SK-N-DZ (cell line): ENCODE measurements at regions not wholly inside any gene's neighbourhood (a gene's known extent, or its start where the extent isn't known, plus 50 kb on each side); places are given as distances from the start of the nearest gene placed in this dataset.

Source experiments
- DNase-seq: peaks from one replicate; pipeline ENCODE4 v3.0.0-alpha.2; 2015; ENCODE audit warnings: low spot score

DNA sequence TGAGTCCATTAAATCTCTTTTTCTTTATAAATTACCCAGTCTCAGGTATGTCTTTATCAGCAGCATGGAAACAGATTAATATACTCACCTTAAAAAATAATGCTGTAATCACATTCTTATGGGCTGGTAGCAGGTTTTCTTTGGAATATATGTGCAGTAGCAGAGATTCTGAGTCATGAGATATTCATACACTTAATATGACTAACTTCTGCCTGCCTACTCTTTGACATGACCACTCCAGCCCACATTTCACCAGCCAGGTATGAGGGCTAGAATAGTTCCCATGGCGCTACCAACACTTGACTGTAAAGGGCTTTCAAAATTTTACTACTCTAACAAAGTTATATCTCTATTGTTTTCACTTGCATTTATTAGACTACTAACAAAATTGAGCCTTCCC, 74.1 kb upstream of the GHR start:
- DNase-seq = no peak

DNA sequence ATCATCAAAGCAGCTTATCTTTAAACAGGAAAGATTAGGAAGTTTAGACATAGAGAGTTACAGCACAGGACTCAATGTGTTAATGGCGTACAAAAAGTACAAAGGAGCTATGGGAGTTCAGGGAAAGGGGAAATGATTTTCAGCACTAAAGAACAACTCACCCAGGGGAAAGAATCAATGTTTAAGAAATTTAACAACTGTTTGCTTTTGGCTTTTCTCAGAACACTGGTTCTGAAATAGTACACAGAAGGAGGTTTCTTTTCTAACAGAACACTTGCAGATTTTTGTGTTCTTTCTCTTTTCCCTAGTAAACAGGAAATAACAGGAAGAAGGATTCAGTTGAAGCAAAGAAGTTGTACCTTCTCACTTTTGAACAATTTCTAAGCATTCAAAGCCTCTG, 71.3 kb upstream of the GHR start:
- DNase-seq = no peak

DNA sequence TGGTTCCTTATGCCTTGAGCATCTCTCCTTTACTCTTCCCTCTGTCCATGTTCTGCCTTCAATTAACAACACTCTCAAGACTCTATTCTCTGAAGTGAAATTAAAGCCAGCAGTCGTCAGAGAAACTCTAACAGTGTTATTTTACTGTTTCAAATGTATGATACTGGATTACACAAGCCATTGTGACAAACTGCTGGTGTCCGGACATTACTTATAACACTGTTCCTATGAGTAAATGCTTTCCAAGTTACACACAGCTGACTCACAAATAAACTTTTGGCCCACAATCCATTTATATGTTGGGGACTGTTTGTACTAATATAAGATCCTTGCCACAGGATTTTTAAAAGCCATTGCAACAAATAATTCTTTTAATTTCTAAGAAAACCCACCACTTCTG, 63.2 kb upstream of the GHR start:
- no peak for DNase-seq

DNA sequence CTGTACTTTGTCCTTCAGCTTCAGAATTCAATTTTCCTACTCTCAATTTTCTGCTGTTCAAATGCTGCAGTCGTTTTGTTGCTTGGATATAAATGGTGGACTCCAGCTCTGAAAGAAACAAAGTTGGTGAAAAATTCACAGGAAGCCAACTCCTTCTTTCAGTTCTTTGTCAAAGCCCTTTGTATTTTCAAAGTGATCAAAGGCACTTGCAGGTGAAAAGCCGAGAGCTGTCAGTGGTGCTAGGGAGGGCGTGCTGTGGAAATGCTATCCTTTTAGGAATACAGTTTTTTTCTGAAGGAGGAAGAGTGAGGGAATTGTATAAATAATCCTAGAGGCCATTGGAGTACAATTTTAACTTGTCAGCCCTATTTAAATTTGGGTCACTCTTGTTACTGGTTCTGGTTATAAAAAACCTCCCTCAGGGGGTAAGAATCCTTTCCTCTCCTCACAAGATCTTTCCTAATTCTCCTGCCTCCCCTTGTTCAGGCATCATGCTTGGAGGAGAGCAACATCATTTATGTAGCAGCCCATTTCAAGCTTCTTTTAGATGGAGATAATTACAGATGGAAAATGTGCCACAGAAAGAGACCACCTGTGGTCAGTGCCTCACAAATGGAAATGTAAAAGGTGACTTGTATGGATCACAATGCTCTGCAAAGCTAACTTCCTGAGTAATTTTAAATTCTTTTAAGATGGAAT, 62.5 kb upstream of the GHR start:
- DNase-seq = no peak

DNA sequence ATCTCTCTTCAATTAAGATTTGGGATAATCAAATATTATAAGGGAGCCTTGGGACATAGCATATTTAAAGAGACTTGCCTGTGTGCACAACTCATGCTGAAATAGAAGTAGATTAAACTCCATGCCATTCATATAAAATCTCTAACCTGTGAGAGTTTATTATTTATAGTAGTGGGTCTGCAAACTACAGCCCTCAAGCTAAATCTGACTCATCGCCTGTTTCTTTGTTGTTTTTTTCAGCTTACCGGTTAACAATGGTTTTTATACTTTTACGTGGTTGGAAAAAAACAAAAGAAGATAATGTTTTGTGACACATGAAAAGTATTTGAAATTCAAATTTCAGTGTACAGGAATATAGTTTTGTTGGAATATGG, 61.9 kb upstream of the GHR start:
- no peak for DNase-seq

DNA sequence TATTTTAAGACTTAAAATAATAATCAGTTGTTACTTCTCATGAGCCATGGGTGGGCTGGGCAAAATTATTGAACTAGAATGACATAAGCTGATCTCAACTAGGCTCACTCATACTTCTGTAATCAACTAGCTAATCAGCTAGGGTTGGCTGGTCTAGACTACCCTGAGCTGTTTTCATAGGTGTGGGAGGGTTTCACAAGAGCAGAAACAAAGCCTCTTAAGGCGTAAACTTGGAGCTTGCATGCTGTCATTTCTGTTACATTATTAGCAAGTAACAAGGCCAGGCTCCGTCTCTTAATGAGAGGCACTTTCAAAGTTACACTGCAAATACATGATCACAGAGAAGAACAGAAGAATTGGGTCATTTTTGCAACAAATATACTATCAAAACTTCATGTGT, 57.2 kb upstream of the GHR start:
- no peak for DNase-seq
